ENCODE measurements at regions not wholly inside any gene's neighbourhood (a gene's known extent, or its start where the extent isn't known, plus 50 kb on each side); places are given as distances from the start of the nearest gene placed in this dataset.

- TF ChIP-seq USF1 (CRISPR knock-in tag; IDR thresholded peaks at IDR 0.05) (no peak), NFATC4 (CRISPR knock-in tag; IDR thresholded peaks at IDR 0.05) (no peak), SP1 (CRISPR knock-in tag; conservative IDR thresholded peaks at IDR 0.05) (no peak), ESRRA (CRISPR knock-in tag; IDR thresholded peaks at IDR 0.05; ENCODE audit: borderline replicate concordance) (no peak), ZNF671 (CRISPR knock-in tag; IDR thresholded peaks at IDR 0.05) (no peak), SMAD3 (CRISPR knock-in tag; IDR thresholded peaks at IDR 0.05; ENCODE audit: borderline replicate concordance) (no peak)
- TF ChIP-seq, protein P1, sequence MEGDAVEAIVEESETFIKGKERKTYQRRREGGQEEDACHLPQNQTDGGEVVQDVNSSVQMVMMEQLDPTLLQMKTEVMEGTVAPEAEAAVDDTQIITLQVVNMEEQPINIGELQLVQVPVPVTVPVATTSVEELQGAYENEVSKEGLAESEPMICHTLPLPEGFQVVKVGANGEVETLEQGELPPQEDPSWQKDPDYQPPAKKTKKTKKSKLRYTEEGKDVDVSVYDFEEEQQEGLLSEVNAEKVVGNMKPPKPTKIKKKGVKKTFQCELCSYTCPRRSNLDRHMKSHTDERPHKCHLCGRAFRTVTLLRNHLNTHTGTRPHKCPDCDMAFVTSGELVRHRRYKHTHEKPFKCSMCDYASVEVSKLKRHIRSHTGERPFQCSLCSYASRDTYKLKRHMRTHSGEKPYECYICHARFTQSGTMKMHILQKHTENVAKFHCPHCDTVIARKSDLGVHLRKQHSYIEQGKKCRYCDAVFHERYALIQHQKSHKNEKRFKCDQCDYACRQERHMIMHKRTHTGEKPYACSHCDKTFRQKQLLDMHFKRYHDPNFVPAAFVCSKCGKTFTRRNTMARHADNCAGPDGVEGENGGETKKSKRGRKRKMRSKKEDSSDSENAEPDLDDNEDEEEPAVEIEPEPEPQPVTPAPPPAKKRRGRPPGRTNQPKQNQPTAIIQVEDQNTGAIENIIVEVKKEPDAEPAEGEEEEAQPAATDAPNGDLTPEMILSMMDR (IDR thresholded peaks at IDR 0.05) = no peak
- TF ChIP-seq, protein P2, sequence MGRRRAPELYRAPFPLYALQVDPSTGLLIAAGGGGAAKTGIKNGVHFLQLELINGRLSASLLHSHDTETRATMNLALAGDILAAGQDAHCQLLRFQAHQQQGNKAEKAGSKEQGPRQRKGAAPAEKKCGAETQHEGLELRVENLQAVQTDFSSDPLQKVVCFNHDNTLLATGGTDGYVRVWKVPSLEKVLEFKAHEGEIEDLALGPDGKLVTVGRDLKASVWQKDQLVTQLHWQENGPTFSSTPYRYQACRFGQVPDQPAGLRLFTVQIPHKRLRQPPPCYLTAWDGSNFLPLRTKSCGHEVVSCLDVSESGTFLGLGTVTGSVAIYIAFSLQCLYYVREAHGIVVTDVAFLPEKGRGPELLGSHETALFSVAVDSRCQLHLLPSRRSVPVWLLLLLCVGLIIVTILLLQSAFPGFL (CRISPR knock-in tag; IDR thresholded peaks at IDR 0.05; ENCODE audit: borderline replicate concordance) = no peak
Measured at GRCh38 chr17:79285973-79286372, 211.3 kb downstream of the ENGASE start.

All from WTC11 (cell line).